ENCODE measurements at regions not wholly inside any gene's neighbourhood (a gene's known extent, or its start where the extent isn't known, plus 50 kb on each side); places are given as distances from the start of the nearest gene placed in this dataset.

DNA sequence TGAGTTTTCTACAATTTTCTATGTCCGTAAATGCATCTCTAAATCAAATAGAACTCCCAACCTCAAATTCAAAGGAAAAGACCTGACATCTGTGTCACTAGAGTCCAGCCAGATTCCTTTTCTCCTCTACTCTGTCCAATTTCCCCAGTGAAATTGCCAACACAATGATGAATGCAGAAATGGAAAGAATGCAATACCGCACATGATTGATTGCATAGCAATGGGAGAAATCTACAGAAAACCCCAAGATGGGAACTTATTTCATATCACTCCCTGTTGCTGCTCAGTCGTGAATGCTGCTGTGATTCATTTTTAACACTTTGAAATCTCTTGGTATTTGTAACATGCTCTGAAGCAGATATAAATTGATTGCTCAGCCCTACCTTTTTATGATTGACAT is 355.1 kb upstream of the TUSC1 start:
- TF ChIP-seq POLR2A (IDR thresholded peaks at IDR 0.05), result no peak
- TF ChIP-seq, protein P1, sequence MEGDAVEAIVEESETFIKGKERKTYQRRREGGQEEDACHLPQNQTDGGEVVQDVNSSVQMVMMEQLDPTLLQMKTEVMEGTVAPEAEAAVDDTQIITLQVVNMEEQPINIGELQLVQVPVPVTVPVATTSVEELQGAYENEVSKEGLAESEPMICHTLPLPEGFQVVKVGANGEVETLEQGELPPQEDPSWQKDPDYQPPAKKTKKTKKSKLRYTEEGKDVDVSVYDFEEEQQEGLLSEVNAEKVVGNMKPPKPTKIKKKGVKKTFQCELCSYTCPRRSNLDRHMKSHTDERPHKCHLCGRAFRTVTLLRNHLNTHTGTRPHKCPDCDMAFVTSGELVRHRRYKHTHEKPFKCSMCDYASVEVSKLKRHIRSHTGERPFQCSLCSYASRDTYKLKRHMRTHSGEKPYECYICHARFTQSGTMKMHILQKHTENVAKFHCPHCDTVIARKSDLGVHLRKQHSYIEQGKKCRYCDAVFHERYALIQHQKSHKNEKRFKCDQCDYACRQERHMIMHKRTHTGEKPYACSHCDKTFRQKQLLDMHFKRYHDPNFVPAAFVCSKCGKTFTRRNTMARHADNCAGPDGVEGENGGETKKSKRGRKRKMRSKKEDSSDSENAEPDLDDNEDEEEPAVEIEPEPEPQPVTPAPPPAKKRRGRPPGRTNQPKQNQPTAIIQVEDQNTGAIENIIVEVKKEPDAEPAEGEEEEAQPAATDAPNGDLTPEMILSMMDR (IDR thresholded peaks at IDR 0.05), result no peak
- Histone ChIP-seq H3K4me1 (no peaks in the 10 kb centered on the region), H3K27me3 (no peaks in the 10 kb centered on the region), H3K36me3 (ENCODE audit: low read depth, missing control alignments) (no peaks in the 10 kb centered on the region), H3K9me3 (no peaks in the 10 kb centered on the region), H3K27ac (no peak overlapping the region), H3K4me3 (no peak overlapping the region)
- WGBS, 2 donors, result 72 to 86% methylated on average over 3 of the region's 3 CpGs
- DNase-seq, result no peak
- intact Hi-C loops (cut with DNase I; ENCODE audit: low total_unique reads), result no loop called here

DNA sequence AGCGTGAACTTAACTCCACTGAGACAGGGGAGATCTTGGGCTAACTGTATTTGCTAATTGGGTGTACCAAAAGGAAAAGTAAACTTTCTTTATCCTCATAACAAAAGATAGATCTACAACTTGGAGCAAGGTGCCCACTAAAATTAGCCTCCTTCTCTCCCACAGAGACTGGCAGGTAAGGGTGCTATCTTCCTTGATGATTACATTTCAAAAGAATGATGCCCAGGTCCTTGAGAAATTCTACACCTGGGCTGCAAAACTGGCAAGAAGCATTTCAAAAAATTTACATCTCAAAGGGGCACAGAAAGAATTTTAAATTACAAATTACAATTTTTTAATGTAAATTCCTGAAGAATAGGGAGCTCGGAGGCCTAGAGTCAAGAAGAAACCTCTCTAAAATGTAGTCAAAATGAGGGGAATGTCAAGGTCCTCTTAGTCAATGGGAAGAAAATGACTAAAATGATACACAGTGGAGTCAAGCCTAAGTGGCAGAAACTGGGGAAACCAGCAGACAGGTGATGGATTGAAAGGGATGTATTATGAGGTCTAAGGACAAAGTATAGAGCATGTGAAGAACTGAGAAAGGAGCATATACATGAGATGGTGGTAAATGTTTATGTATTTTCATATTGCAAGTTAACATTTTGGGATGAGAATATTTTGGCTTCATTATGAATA is 348.3 kb upstream of the TUSC1 start:
- H3K27ac ChIP-seq, result no peak overlapping the region
- H3K9me3 ChIP-seq, result no peaks in the 10 kb centered on the region
- H3K4me1 ChIP-seq, result no peaks in the 10 kb centered on the region
- TF ChIP-seq, protein P1 (IDR thresholded peaks at IDR 0.05), result no peak
- TF ChIP-seq POLR2A (IDR thresholded peaks at IDR 0.05), result no peak
- H3K36me3 ChIP-seq (ENCODE audit: low read depth, missing control alignments), result no peaks in the 10 kb centered on the region
- intact Hi-C loops (cut with DNase I; ENCODE audit: low total_unique reads), result no loop called here
- 71 to 85% methylated on average over 2 of the region's 2 CpGs for WGBS, 2 donors
- no peak for DNase-seq
- H3K4me3 ChIP-seq, result no peak overlapping the region
- no peaks in the 10 kb centered on the region for H3K27me3 ChIP-seq

DNA sequence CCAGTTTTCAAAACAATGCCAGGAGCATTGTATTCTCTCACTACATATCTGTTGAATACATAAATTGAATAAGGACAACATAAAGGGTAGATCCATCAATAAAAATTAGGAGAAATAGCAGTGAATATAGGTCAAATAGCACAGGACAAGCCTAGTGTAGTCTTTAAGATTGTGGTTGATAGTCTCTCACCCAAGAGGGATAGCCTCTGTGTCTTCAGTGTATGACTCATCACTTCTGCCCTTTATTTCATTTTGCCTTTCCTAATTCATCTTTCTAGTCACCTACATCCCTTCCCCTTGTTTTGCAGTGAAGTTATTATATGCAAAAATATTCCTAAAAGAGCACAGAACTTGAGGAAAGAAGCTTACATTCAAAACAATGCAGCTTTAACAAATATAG is 335.0 kb upstream of the TUSC1 start:
- no peaks in the 10 kb centered on the region for H3K36me3 ChIP-seq (ENCODE audit: low read depth, missing control alignments)
- DNase-seq, result no peak
- H3K9me3 ChIP-seq, result no peaks in the 10 kb centered on the region
- H3K27ac ChIP-seq, result no peak overlapping the region
- TF ChIP-seq, protein P1 (IDR thresholded peaks at IDR 0.05), result no peak
- TF ChIP-seq POLR2A (IDR thresholded peaks at IDR 0.05), result no peak
- H3K4me3 ChIP-seq, result no peak overlapping the region
- intact Hi-C loops (cut with DNase I; ENCODE audit: low total_unique reads), result no loop called here
- H3K27me3 ChIP-seq, result no peaks in the 10 kb centered on the region
- H3K4me1 ChIP-seq, result no peaks in the 10 kb centered on the region

DNA sequence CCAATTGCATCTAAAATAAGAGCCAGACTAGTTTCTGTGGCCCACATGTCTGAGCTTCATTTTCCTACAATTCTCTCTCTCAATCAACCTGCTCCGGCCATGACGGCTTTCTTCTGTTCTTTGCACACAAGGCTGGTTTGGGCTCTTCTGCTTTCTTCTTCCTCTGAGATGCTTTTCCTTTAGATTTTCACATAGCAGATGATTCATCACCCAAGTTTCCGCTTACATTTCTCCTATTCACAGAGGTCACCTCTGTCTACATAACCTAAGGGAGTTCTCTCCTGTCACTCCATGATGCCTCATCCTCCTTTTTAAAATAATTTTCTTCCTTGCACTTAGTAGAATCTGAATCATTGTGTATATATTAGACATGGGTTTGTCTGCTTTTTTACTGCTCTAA is 334.6 kb upstream of the TUSC1 start:
- no peak overlapping the region for H3K4me3 ChIP-seq
- H3K27ac ChIP-seq, result no peak overlapping the region
- no peaks in the 10 kb centered on the region for H3K27me3 ChIP-seq
- WGBS, 2 donors, result 95 to 97% methylated on average over 3 of the region's 3 CpGs
- intact Hi-C loops (cut with DNase I; ENCODE audit: low total_unique reads), result no loop called here
- no peaks in the 10 kb centered on the region for H3K36me3 ChIP-seq (ENCODE audit: low read depth, missing control alignments)
- H3K4me1 ChIP-seq, result no peaks in the 10 kb centered on the region
- no peak for TF ChIP-seq POLR2A (IDR thresholded peaks at IDR 0.05)
- TF ChIP-seq, protein P1 (IDR thresholded peaks at IDR 0.05), result no peak
- no peaks in the 10 kb centered on the region for H3K9me3 ChIP-seq
- DNase-seq, result no peak

DNA sequence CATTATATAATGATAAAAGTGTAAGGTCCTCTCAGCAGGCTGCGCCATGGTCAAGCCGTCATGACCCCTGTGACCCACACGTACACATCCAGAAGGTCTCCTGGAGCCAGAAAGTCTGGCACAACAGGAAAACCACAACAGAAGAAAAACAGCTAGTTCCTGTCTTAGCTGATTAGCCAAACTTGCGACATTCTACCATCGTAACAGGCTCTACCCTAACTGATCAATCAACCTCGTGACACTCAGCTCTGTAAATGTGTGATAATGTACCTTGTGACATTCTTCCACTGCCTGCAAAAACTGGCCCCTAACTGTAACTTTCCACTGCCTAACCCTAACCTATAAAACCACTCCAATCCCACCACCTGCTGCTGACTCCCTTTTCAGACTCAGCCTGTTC is 316.4 kb upstream of the TUSC1 start:
- Histone ChIP-seq H3K4me3 (no peak overlapping the region), H3K9me3 (no peaks in the 10 kb centered on the region), H3K27ac (no peak overlapping the region), H3K36me3 (ENCODE audit: low read depth, missing control alignments) (no peaks in the 10 kb centered on the region), H3K4me1 (no peaks in the 10 kb centered on the region), H3K27me3 (no peaks in the 10 kb centered on the region)
- 71 to 73% methylated on average over 6 of the region's 6 CpGs for WGBS, 2 donors
- no peak for TF ChIP-seq POLR2A (IDR thresholded peaks at IDR 0.05)
- TF ChIP-seq, protein P1 (IDR thresholded peaks at IDR 0.05), result no peak
- intact Hi-C loops (cut with DNase I; ENCODE audit: low total_unique reads), result no loop called here
- no peak for DNase-seq

Data from testis (tissue), 2 donors.